ENCODE measurements at regions not wholly inside any gene's neighbourhood (a gene's known extent, or its start where the extent isn't known, plus 50 kb on each side); places are given as distances from the start of the nearest gene placed in this dataset.

DNA sequence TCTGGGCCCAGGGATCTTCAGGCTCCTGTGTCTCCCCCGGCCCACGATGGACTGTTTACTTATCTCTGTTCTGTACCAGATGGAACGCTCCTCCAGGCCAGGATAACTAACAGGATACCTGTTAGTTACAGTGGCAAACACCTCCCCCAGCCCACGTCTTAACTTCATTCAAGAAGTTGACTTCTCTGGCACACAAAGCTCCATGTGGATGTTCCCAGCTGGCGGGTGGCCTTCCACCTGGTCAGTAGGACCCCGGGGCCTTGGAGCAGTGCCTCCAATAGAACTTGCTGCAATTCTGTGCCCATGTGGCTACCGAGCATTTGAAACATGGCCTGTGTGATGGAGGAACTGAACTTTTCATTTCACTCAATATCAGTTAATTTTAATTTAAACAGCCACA is 165.1 kb upstream of the GLI2 start:
- TF ChIP-seq CTCF (IDR thresholded peaks at IDR 0.05; ENCODE audit: borderline replicate concordance, control extremely low read depth, extremely low read depth, insufficient read depth, missing control alignments): no peak
- in situ Hi-C loops (cut with MboI; ENCODE audit: low sequenced_read_pairs, unreplicated experiment): no loop called here
- no peak for DNase-seq (ENCODE audit: low spot score)

GRCh38 chr2:120571015-120571728 is 164.5 kb upstream of the GLI2 start:
- TF ChIP-seq CTCF (IDR thresholded peaks at IDR 0.05; ENCODE audit: borderline replicate concordance, control extremely low read depth, extremely low read depth, insufficient read depth, missing control alignments): no peak

GRCh38 chr2:120572226-120572625 is 163.4 kb upstream of the GLI2 start:
- in situ Hi-C loops (cut with MboI; ENCODE audit: low sequenced_read_pairs, unreplicated experiment): no loop called here
- TF ChIP-seq CTCF (IDR thresholded peaks at IDR 0.05; ENCODE audit: borderline replicate concordance, control extremely low read depth, extremely low read depth, insufficient read depth, missing control alignments): no peak
- no peak for DNase-seq (ENCODE audit: low spot score)

More at GRCh38 chr2:120571015-120571728, 164.5 kb upstream of the GLI2 start:
- no peak for DNase-seq (ENCODE audit: low spot score)
- in situ Hi-C loops (cut with MboI; ENCODE audit: low sequenced_read_pairs, unreplicated experiment): no loop called here

GRCh38 chr2:120574620-120575019 is 161.0 kb upstream of the GLI2 start:
- in situ Hi-C loops (cut with MboI; ENCODE audit: low sequenced_read_pairs, unreplicated experiment): no loop called here
- no peak for DNase-seq (ENCODE audit: low spot score)
- TF ChIP-seq CTCF (IDR thresholded peaks at IDR 0.05; ENCODE audit: borderline replicate concordance, control extremely low read depth, extremely low read depth, insufficient read depth, missing control alignments): no peak

GRCh38 chr2:120575966-120576365 is 159.7 kb upstream of the GLI2 start:
- DNase-seq (ENCODE audit: low spot score): no peak
- TF ChIP-seq CTCF (IDR thresholded peaks at IDR 0.05; ENCODE audit: borderline replicate concordance, control extremely low read depth, extremely low read depth, insufficient read depth, missing control alignments): no peak
- in situ Hi-C loops (cut with MboI; ENCODE audit: low sequenced_read_pairs, unreplicated experiment): no loop called here

GRCh38 chr2:120576509-120577474 is 158.9 kb upstream of the GLI2 start:
- no peak for TF ChIP-seq CTCF (IDR thresholded peaks at IDR 0.05; ENCODE audit: borderline replicate concordance, control extremely low read depth, extremely low read depth, insufficient read depth, missing control alignments)
- in situ Hi-C loops (cut with MboI; ENCODE audit: low sequenced_read_pairs, unreplicated experiment): no loop called here
- no peak for DNase-seq (ENCODE audit: low spot score)
